NCI-H446 (cell line): ENCODE measurements at regions not wholly inside any gene's neighbourhood (a gene's known extent, or its start where the extent isn't known, plus 50 kb on each side); places are given as distances from the start of the nearest gene placed in this dataset.

ENCODE experiments used
- DNase-seq, 2 experiments: peaks; one replicate each; lab custom pipeline; 2025; lab: John Stamatoyannopoulos, UW

GRCh38 chr12:53836119-53836655 is 84.4 kb upstream of the CISTR start:
- no peak for DNase-seq

GRCh38 chr12:53838978-53839377 is 87.2 kb upstream of the CISTR start:
- DNase-seq, result no peak

GRCh38 chr12:53840316-53840715 is 88.5 kb upstream of the CISTR start:
- DNase-seq, result no peak

GRCh38 chr12:53842686-53843085 is 90.9 kb upstream of the CISTR start:
- no peak for DNase-seq

- no peak for DNase-seq
These were observed 91.8 kb upstream of the CISTR start for GRCh38 chr12:53843545-53843944.

- DNase-seq, result peak in 1 of 2 experiments; percentile 6
These were observed 93.4 kb upstream of the HOXC13 start for GRCh38 chr12:53844994-53845844.

- DNase-seq, result no peak
These were observed 92.7 kb upstream of the HOXC13 start for GRCh38 chr12:53845932-53846331.

- no peak for DNase-seq
These were observed 89.5 kb upstream of the HOXC13 start for GRCh38 chr12:53849113-53849512.

GRCh38 chr12:53849656-53850055 is 89.0 kb upstream of the HOXC13 start:
- DNase-seq, result no peak

- DNase-seq, result no peak
These were observed 86.6 kb upstream of the HOXC13 start for GRCh38 chr12:53852061-53852460.

- DNase-seq, result no peak
These were observed 85.6 kb upstream of the HOXC13 start for GRCh38 chr12:53852992-53853391.

- DNase-seq, result no peak
These were observed 83.8 kb upstream of the HOXC13 start for GRCh38 chr12:53854701-53855316.

- DNase-seq, result no peak
These were observed 82.5 kb upstream of the HOXC13 start for GRCh38 chr12:53856132-53856531.

GRCh38 chr12:53857666-53858065 is 81.0 kb upstream of the HOXC13 start:
- DNase-seq, result no peak

- DNase-seq, result no peak
These were observed 77.9 kb upstream of the HOXC13 start for GRCh38 chr12:53860426-53861345.

- DNase-seq, result no peak
These were observed 76.4 kb upstream of the HOXC13 start for GRCh38 chr12:53862206-53862605.

GRCh38 chr12:53862831-53863230 is 75.8 kb upstream of the HOXC13 start:
- DNase-seq, result no peak

GRCh38 chr12:53866727-53867126 is 71.9 kb upstream of the HOXC13 start:
- no peak for DNase-seq

GRCh38 chr12:53867216-53868012 is 71.2 kb upstream of the HOXC13 start:
- DNase-seq, result no peak

- no peak for DNase-seq
These were observed 70.1 kb upstream of the HOXC13 start for GRCh38 chr12:53868511-53868986.

GRCh38 chr12:53869500-53869899 is 69.1 kb upstream of the HOXC13 start:
- no peak for DNase-seq
